ENCODE measurements at regions not wholly inside any gene's neighbourhood (a gene's known extent, or its start where the extent isn't known, plus 50 kb on each side); places are given as distances from the start of the nearest gene placed in this dataset.

- TF ChIP-seq SMC3 (IDR thresholded peaks at IDR 0.05; ENCODE audit: borderline replicate concordance, low read length) (no peak), IKZF2 (IDR thresholded peaks at IDR 0.05) (no peak), ZBED1 (IDR thresholded peaks at IDR 0.05; ENCODE audit: borderline replicate concordance) (no peak), ZBTB4 (CRISPR knock-in tag; IDR thresholded peaks at IDR 0.05) (no peak), HSF1 (IDR thresholded peaks at IDR 0.05; ENCODE audit: low read depth, low read length) (no peak), PAX8 (IDR thresholded peaks at IDR 0.05) (no peak), ZBTB33 (IDR thresholded peaks at IDR 0.05) (no peak), FOS (IDR thresholded peaks at IDR 0.05; ENCODE audit: borderline replicate concordance, extremely low read depth, insufficient read length) (no peak)
- in situ Hi-C loops (cut with MboI) (no loop called here), intact Hi-C loops (cut with micrococcal nuclease; ENCODE audit: unreplicated experiment) (no loop called here)
- no peaks in the 10 kb centered on the region for H3K79me2 ChIP-seq (ENCODE audit: control insufficient read depth, insufficient read depth, low read length)
- ChIA-PET POLR2A (no interaction called here), CTCF (no interaction called here), SMC1A (ENCODE audit: uncharacterized antibody, unreplicated experiment) (no interaction called here), RAD21 (ENCODE audit: unreplicated experiment) (no interaction called here)
- H3K9ac ChIP-seq (ENCODE audit: control insufficient read depth, insufficient read depth, low read length) = no peak overlapping the region
- H3K27ac ChIP-seq (ENCODE audit: control insufficient read depth, insufficient read depth) = no peak overlapping the region
- H3K4me2 ChIP-seq (ENCODE audit: control insufficient read depth, insufficient read depth) = no peak overlapping the region
- ATAC-seq = no peak
- H4K20me1 ChIP-seq (ENCODE audit: control insufficient read depth, insufficient read depth) = no peaks in the 10 kb centered on the region
- DNase-seq (ENCODE audit: low read depth, low spot score) = no peak
- no peak overlapping the region for H3K4me3 ChIP-seq
- H2AFZ ChIP-seq (ENCODE audit: control insufficient read depth, low read depth, low read length) = no peak overlapping the region
- no peaks in the 10 kb centered on the region for H3K36me3 ChIP-seq (ENCODE audit: control insufficient read depth in 2 of 2, insufficient read depth in 2 of 2, low read length in 1 of 2)
- H3K4me1 ChIP-seq (ENCODE audit: control insufficient read depth, insufficient read depth, low read length) = no peaks in the 10 kb centered on the region
- no TSS peak for BruUV-seq (replicated peaks)
- WGBS (ENCODE audit: insufficient coverage, insufficient replicate concordance, low lambda C conversion rate, missing lambda C conversion rate) = 0% methylated on average over 2 of the region's 2 CpGs
- H3K27me3 ChIP-seq (replicated peaks in 1 of 2; ENCODE audit: control insufficient read depth in 2 of 2, insufficient read depth in 2 of 2, low read length in 1 of 2) = no peaks in the 10 kb centered on the region
- FAIRE-seq = no peak
- H3K9me3 ChIP-seq (replicated peaks; ENCODE audit: control insufficient read depth, insufficient read depth, low read length) = no peaks in the 10 kb centered on the region
Measured at GRCh38 chr11:79949574-79949973, 508.7 kb upstream of the TENM4 start.
